Stimulated activated naive CD8-positive, alpha-beta T cell treated with anti-CD3 and anti-CD28 coated beads, Interleukin-15, Interleukin-2, amounts not matched to agents 100 ng/mL and 50 ng/mL, for 24 hours (primary cell): ENCODE measurements at regions not wholly inside any gene's neighbourhood (a gene's known extent, or its start where the extent isn't known, plus 50 kb on each side); places are given as distances from the start of the nearest gene placed in this dataset.

Experiments
- H3K27ac Mint-ChIP-seq: one replicate; pipeline ENCODE4 v1.8.0; 2021; ENCODE audit warnings: mild to moderate bottlenecking, mixed read lengths
- H3K27me3 Mint-ChIP-seq: one replicate; pipeline ENCODE4 v1.8.0; 2021; ENCODE audit warnings: mixed read lengths
- H3K36me3 Mint-ChIP-seq: one replicate; pipeline ENCODE4 v1.8.0; 2021; ENCODE audit warnings: low read depth, mixed read lengths
- H3K4me1 Mint-ChIP-seq: one replicate; pipeline ENCODE4 v1.8.0; 2021; ENCODE audit warnings: low read depth, mixed read lengths
- H3K4me3 Mint-ChIP-seq: one replicate; pipeline ENCODE4 v1.8.0; 2021; ENCODE audit warnings: mild to moderate bottlenecking, mixed read lengths
- H3K9me3 Mint-ChIP-seq: one replicate; pipeline ENCODE4 v1.8.0; 2021; ENCODE audit warnings: mixed read lengths

GRCh38 chr7:13185139-13185538 lies 497.7 kb downstream of the ARL4A start:
- no peak overlapping the region for H3K27ac Mint-ChIP-seq
- H3K9me3 Mint-ChIP-seq = no peaks in the 10 kb centered on the region
- H3K36me3 Mint-ChIP-seq = no peaks in the 10 kb centered on the region
- H3K27me3 Mint-ChIP-seq = peaks cover 6% of the 10 kb centered on the region
- H3K4me3 Mint-ChIP-seq = no peak overlapping the region
- no peaks in the 10 kb centered on the region for H3K4me1 Mint-ChIP-seq

GRCh38 chr7:13188236-13188805 lies 500.9 kb downstream of the ARL4A start:
- peaks cover 7% of the 10 kb centered on the region for H3K27me3 Mint-ChIP-seq

GRCh38 chr7:13188922-13189321 lies 501.5 kb downstream of the ARL4A start:
- H3K27me3 Mint-ChIP-seq = peaks cover 3% of the 10 kb centered on the region
- H3K4me3 Mint-ChIP-seq = no peak overlapping the region
- no peaks in the 10 kb centered on the region for H3K9me3 Mint-ChIP-seq
- no peaks in the 10 kb centered on the region for H3K36me3 Mint-ChIP-seq
- no peak overlapping the region for H3K27ac Mint-ChIP-seq
- no peaks in the 10 kb centered on the region for H3K4me1 Mint-ChIP-seq

More at GRCh38 chr7:13188236-13188805, 500.9 kb downstream of the ARL4A start:
- H3K9me3 Mint-ChIP-seq = no peaks in the 10 kb centered on the region
- no peaks in the 10 kb centered on the region for H3K4me1 Mint-ChIP-seq
- H3K27ac Mint-ChIP-seq = no peak overlapping the region
- no peak overlapping the region for H3K4me3 Mint-ChIP-seq
- H3K36me3 Mint-ChIP-seq = no peaks in the 10 kb centered on the region

- H3K4me3 Mint-ChIP-seq = no peak overlapping the region
- no peaks in the 10 kb centered on the region for H3K4me1 Mint-ChIP-seq
- H3K27me3 Mint-ChIP-seq = peaks cover 3% of the 10 kb centered on the region
- no peak overlapping the region for H3K27ac Mint-ChIP-seq
- H3K9me3 Mint-ChIP-seq = no peaks in the 10 kb centered on the region
- H3K36me3 Mint-ChIP-seq = no peaks in the 10 kb centered on the region
Measured at GRCh38 chr7:13189668-13190067, 502.2 kb downstream of the ARL4A start.

GRCh38 chr7:13197501-13197900 lies 510.1 kb downstream of the ARL4A start:
- Mint-ChIP-seq H3K4me3 (no peak overlapping the region), H3K27me3 (peaks cover 3% of the 10 kb centered on the region), H3K36me3 (no peaks in the 10 kb centered on the region), H3K27ac (no peak overlapping the region), H3K9me3 (no peaks in the 10 kb centered on the region), H3K4me1 (no peaks in the 10 kb centered on the region)

GRCh38 chr7:13198036-13198435 lies 510.6 kb downstream of the ARL4A start:
- Mint-ChIP-seq H3K4me3 (no peak overlapping the region), H3K4me1 (no peaks in the 10 kb centered on the region), H3K27ac (no peak overlapping the region), H3K27me3 (peaks cover 3% of the 10 kb centered on the region), H3K9me3 (no peaks in the 10 kb centered on the region), H3K36me3 (no peaks in the 10 kb centered on the region)

GRCh38 chr7:13198727-13199126 lies 511.3 kb downstream of the ARL4A start:
- H3K9me3 Mint-ChIP-seq = no peaks in the 10 kb centered on the region
- H3K27me3 Mint-ChIP-seq = no peaks in the 10 kb centered on the region
- H3K4me1 Mint-ChIP-seq = no peaks in the 10 kb centered on the region
- no peak overlapping the region for H3K4me3 Mint-ChIP-seq
- H3K36me3 Mint-ChIP-seq = no peaks in the 10 kb centered on the region
- H3K27ac Mint-ChIP-seq = no peak overlapping the region

GRCh38 chr7:13201628-13202027 lies 514.2 kb downstream of the ARL4A start:
- no peak overlapping the region for H3K27ac Mint-ChIP-seq
- no peaks in the 10 kb centered on the region for H3K27me3 Mint-ChIP-seq
- H3K36me3 Mint-ChIP-seq = no peaks in the 10 kb centered on the region
- no peak overlapping the region for H3K4me3 Mint-ChIP-seq
- H3K4me1 Mint-ChIP-seq = no peaks in the 10 kb centered on the region
- no peaks in the 10 kb centered on the region for H3K9me3 Mint-ChIP-seq

GRCh38 chr7:13217768-13218167 lies 530.3 kb downstream of the ARL4A start:
- Mint-ChIP-seq H3K9me3 (no peaks in the 10 kb centered on the region), H3K4me3 (no peak overlapping the region), H3K27ac (no peak overlapping the region), H3K27me3 (no peaks in the 10 kb centered on the region), H3K36me3 (no peaks in the 10 kb centered on the region), H3K4me1 (no peaks in the 10 kb centered on the region)

- Mint-ChIP-seq H3K9me3 (no peaks in the 10 kb centered on the region), H3K27me3 (no peaks in the 10 kb centered on the region), H3K27ac (no peak overlapping the region), H3K4me3 (no peak overlapping the region), H3K4me1 (no peaks in the 10 kb centered on the region), H3K36me3 (no peaks in the 10 kb centered on the region)
Measured at GRCh38 chr7:13225068-13225467, 537.6 kb downstream of the ARL4A start.

- H3K9me3 Mint-ChIP-seq = no peaks in the 10 kb centered on the region
- H3K4me3 Mint-ChIP-seq = no peak overlapping the region
- no peaks in the 10 kb centered on the region for H3K27me3 Mint-ChIP-seq
- H3K27ac Mint-ChIP-seq = no peak overlapping the region
- H3K4me1 Mint-ChIP-seq = no peaks in the 10 kb centered on the region
- H3K36me3 Mint-ChIP-seq = no peaks in the 10 kb centered on the region
Measured at GRCh38 chr7:13226385-13226784, 539.0 kb downstream of the ARL4A start.

- no peak overlapping the region for H3K27ac Mint-ChIP-seq
- no peaks in the 10 kb centered on the region for H3K4me1 Mint-ChIP-seq
- no peak overlapping the region for H3K4me3 Mint-ChIP-seq
- no peaks in the 10 kb centered on the region for H3K36me3 Mint-ChIP-seq
- no peaks in the 10 kb centered on the region for H3K9me3 Mint-ChIP-seq
- H3K27me3 Mint-ChIP-seq = no peaks in the 10 kb centered on the region
Measured at GRCh38 chr7:13231216-13231615, 543.8 kb downstream of the ARL4A start.

GRCh38 chr7:13235436-13235835 lies 548.0 kb downstream of the ARL4A start:
- Mint-ChIP-seq H3K27me3 (no peaks in the 10 kb centered on the region), H3K9me3 (no peaks in the 10 kb centered on the region), H3K27ac (no peak overlapping the region), H3K36me3 (no peaks in the 10 kb centered on the region), H3K4me3 (no peak overlapping the region), H3K4me1 (no peaks in the 10 kb centered on the region)

- Mint-ChIP-seq H3K27me3 (no peaks in the 10 kb centered on the region), H3K27ac (no peak overlapping the region), H3K4me3 (no peak overlapping the region), H3K4me1 (no peaks in the 10 kb centered on the region), H3K36me3 (no peaks in the 10 kb centered on the region), H3K9me3 (no peaks in the 10 kb centered on the region)
Measured at GRCh38 chr7:13236026-13236425, 548.6 kb downstream of the ARL4A start.

- Mint-ChIP-seq H3K27me3 (no peaks in the 10 kb centered on the region), H3K4me1 (no peaks in the 10 kb centered on the region), H3K4me3 (no peak overlapping the region), H3K36me3 (no peaks in the 10 kb centered on the region), H3K9me3 (no peaks in the 10 kb centered on the region), H3K27ac (no peak overlapping the region)
Measured at GRCh38 chr7:13240349-13240748, 552.9 kb downstream of the ARL4A start.

GRCh38 chr7:13241416-13241815 lies 554.0 kb downstream of the ARL4A start:
- no peak overlapping the region for H3K4me3 Mint-ChIP-seq
- no peaks in the 10 kb centered on the region for H3K36me3 Mint-ChIP-seq
- H3K27ac Mint-ChIP-seq = no peak overlapping the region
- no peaks in the 10 kb centered on the region for H3K4me1 Mint-ChIP-seq
- H3K27me3 Mint-ChIP-seq = no peaks in the 10 kb centered on the region
- H3K9me3 Mint-ChIP-seq = no peaks in the 10 kb centered on the region
